GM12874 (cell line): ENCODE measurements at regions not wholly inside any gene's neighbourhood (a gene's known extent, or its start where the extent isn't known, plus 50 kb on each side); places are given as distances from the start of the nearest gene placed in this dataset.

Experiments
- TF ChIP-seq, protein P1 (sequence below): IDR thresholded peaks from 2 replicates; pipeline ENCODE4 v1.5.1; 2011; ENCODE audit warnings: low read depth, mild to moderate bottlenecking, control low read depth, low read length, moderate library complexity; ENCODE audit not compliant: insufficient read depth

DNA sequence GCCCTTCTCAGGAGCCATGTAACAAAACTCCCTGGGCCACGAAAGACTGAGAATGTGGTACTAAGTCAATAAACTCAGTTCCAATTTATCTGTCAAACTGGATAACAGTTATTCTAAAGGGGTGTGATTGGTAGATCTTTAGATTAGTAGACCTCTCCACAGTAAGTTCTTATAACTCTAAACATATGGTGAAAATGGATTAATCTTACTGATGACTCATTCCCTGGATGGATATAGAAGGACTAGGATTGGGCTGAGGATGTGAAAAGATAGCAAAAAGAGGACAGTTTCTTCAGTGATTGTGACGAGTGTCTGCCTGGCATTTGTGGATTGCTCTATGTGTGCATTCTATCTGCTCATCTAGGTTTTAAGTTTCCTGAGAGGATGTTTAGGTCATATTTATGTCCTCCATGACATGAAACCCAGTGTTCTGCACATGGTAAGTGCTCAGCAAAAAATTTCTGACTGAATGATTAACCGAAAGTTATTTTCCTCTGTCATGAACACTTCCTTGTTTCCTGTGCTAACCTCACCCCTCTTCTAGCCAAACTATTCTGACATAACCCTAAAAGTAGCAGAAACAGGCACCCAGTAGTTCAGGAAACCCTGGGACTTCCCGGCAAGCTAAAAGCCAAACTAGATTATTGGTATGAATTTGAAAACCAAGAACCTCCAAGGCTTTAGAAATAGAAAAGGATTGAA, 397.5 kb upstream of the PLXNA2 start:
- TF ChIP-seq, protein P1, sequence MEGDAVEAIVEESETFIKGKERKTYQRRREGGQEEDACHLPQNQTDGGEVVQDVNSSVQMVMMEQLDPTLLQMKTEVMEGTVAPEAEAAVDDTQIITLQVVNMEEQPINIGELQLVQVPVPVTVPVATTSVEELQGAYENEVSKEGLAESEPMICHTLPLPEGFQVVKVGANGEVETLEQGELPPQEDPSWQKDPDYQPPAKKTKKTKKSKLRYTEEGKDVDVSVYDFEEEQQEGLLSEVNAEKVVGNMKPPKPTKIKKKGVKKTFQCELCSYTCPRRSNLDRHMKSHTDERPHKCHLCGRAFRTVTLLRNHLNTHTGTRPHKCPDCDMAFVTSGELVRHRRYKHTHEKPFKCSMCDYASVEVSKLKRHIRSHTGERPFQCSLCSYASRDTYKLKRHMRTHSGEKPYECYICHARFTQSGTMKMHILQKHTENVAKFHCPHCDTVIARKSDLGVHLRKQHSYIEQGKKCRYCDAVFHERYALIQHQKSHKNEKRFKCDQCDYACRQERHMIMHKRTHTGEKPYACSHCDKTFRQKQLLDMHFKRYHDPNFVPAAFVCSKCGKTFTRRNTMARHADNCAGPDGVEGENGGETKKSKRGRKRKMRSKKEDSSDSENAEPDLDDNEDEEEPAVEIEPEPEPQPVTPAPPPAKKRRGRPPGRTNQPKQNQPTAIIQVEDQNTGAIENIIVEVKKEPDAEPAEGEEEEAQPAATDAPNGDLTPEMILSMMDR, result no peak

DNA sequence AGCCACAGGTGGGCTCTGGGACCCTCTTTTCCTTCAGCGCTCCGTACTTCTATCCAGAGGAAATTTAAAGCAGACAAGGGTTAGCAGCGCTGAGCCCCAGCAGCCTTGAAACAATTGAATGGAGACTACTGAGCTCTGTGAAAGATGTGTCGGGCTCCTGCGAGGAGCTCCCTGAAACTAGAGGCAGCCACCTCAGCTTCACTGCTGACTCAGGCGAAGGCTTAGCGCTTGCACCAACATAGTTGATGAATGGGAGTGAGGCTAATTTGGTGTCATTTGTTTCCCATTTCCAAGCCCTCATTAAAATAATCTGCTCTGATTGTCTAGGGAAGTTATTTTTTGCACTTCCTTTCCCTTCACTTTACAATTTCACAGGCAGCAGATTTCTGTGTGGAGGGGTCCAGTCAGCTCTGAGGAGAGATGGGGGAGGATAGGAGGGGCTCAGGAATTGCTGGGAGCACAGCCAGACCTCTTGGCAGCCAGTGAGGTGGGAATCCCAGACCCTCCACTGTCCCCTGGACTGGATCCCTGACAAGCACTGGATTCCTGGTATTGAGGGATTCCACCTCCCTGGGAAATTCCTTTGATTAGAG, 398.9 kb upstream of the PLXNA2 start:
- TF ChIP-seq, protein P1, result no peak

DNA sequence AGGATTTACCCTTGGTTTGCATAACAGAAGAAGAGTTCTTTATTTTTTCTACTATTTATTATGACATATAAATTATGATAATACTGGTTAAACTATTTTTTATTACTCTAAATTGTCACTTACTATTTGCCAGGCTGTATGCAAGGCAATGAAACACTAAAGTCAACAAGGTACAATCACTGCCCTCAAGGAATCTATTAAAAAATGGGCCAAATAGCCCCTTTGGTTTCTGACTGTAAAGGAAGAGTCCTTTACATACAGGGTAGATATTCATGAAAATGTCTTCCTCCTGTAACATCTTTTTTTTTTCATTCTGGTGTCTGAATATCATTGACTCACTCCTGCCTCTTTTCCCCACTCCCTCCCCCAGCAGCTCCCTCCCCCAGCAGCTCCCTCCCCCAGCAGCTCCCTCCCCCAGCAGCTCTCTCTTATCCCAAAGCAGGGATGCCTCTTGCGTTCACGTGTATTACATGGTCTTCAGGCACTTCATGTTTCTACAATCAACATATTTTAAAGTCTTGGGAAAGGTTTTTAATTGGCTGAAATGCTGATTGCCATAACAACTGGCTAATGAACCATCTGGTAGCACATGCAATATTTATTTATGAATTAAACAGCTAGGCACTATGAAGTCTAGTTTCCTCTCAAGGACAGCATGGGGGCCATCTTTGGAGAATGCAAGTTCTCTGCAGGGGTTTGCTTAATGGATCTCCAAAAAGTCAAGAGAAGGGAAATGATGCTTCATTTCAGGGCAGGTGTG, 400.4 kb upstream of the PLXNA2 start:
- TF ChIP-seq, protein P1, result no peak

DNA sequence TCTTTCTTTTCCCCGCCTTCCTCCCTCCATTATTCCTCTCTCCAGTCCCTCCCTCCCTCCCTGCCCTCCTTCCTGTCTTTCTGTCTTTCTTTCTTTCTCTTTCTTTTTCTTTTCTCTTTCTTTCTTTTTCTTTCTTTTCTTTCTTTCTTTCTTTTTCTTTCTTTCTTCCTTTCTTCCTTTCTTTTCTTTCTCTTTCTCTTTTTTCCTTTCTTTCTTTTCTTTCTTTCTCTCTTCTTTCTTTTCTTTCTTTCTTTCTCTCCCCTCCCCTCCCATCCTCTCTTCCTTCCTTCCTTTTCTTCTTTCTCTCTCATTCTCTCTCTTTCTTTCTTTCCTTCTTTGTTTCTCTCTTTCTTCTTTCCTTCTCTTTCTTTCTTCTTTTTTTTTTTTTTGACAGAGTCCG, 402.2 kb upstream of the PLXNA2 start:
- TF ChIP-seq, protein P1, result no peak

DNA sequence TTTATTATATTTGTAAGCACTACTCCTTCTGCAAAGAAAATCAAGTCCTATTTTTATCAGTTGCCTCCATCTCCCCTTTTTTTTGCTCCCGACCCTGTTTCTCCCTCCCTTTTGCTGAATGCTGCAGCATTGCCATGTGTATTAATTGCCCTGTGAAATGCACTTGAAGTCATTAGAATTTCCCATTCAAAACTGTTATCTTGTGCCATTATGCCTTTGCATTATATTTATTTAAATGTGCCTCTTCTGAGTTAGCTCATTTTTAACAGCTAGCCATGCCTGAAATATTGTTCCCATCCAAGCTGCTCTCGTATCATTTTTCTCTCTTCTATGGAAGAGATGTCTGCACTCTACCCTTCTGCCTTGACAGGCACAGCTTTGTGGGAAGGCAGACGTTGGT, 404.0 kb upstream of the PLXNA2 start:
- TF ChIP-seq, protein P1, result no peak

DNA sequence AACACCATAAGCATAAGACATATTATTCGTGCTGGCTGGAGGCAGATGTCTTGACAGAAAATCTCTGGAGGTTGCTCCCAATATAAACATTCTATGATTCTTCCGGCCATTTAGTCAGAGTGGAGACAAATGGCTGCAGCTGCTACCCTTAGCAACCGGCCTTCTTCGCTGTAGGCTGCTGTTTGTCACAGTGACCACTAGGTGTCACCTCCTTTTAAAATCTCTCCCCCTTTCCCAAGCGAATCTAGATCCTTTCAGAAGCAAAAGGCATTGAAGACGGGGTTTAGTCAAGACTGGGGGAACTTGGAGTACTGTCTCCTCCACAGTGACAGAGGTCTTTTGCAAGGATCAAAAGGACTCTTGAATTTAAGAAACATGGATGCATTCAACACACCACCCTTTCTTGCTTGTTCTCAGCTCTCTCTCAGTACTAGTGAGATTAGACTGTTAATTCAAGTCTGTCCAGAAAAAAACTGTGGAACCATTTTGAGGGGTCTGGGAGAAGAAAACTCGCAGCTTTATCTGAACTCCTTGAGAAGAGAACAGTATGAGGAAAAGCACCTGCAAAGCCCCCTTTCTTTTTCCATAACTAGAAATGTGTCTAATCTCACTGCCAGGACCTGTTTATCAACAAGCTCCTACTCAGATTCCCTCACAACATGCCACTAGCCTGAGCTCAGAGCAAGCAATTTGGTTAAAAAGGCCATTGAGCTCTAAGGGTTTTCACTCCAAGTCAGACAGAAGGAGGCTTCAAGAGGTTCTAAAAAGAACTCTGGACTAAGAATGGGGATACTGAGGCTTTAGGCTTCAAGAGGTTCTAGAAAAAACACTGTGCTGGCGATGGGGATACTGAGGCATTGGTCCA, 408.3 kb upstream of the PLXNA2 start:
- TF ChIP-seq, protein P1, result peak; percentile 75

DNA sequence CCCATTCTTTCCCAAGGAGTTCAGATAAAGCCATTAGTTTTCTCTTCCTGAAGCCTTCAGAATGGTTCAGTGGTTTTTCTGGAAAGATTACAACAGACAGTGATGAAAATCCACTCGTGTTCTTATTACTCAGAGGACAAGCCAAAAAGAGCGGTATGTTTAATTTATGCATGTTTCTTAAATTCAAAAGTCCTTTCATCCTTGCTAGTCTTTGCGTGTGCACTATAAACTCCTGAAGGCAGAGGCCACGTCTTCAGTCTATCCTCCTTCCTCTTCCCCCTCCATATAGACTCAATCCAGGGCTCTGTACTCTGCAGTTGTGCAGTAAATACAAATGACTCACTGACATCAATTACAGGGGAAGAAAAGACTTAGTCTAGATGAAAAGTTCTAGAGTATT, 409.2 kb upstream of the PLXNA2 start:
- TF ChIP-seq, protein P1, result no peak
